C4-2B (cell line): ENCODE measurements at regions not wholly inside any gene's neighbourhood (a gene's known extent, or its start where the extent isn't known, plus 50 kb on each side); places are given as distances from the start of the nearest gene placed in this dataset.

Experiments
- H3K27ac ChIP-seq: fragments of 450-650 bp; 2 replicates; pipeline ENCODE4 v1.5.1; 2017
- ZFX ChIP-seq: fragments of 450-650 bp; IDR thresholded peaks from 2 replicates; pipeline ENCODE4 v1.6.1; 2017
- TF ChIP-seq, protein P1 (sequence below): fragments of 450-650 bp; conservative IDR thresholded peaks from 2 replicates; pipeline ENCODE4 v1.5.1; 2017; ENCODE audit warnings: mild to moderate bottlenecking

GRCh38 chr5:24899180-24899579 lies 254.4 kb upstream of the CDH10 start:
- TF ChIP-seq, protein P1, sequence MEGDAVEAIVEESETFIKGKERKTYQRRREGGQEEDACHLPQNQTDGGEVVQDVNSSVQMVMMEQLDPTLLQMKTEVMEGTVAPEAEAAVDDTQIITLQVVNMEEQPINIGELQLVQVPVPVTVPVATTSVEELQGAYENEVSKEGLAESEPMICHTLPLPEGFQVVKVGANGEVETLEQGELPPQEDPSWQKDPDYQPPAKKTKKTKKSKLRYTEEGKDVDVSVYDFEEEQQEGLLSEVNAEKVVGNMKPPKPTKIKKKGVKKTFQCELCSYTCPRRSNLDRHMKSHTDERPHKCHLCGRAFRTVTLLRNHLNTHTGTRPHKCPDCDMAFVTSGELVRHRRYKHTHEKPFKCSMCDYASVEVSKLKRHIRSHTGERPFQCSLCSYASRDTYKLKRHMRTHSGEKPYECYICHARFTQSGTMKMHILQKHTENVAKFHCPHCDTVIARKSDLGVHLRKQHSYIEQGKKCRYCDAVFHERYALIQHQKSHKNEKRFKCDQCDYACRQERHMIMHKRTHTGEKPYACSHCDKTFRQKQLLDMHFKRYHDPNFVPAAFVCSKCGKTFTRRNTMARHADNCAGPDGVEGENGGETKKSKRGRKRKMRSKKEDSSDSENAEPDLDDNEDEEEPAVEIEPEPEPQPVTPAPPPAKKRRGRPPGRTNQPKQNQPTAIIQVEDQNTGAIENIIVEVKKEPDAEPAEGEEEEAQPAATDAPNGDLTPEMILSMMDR, result no peak
- TF ChIP-seq ZFX, result no peak

DNA sequence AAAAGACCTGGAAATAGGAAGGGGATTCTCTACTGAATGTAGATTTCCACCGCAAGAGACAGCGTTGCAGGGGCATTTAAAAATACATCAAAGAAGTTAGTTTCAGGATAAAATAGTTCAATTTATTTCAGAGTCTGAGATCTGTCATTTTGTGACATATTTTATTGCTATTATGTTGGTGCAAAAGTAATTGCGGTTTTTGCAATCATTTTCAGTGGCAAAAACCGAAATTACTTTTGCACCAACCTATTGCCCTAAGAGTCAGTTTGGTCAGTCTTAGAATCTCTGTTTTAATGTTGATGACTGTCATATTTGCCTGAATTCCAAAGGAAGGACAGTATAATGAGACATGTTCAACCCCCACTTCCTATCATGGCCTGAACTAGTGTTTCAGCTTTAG lies 219.5 kb upstream of the CDH10 start:
- TF ChIP-seq ZFX, result no peak
- TF ChIP-seq, protein P1, result no peak

More at GRCh38 chr5:24899180-24899579, 254.4 kb upstream of the CDH10 start:
- no peak overlapping the region for H3K27ac ChIP-seq

DNA sequence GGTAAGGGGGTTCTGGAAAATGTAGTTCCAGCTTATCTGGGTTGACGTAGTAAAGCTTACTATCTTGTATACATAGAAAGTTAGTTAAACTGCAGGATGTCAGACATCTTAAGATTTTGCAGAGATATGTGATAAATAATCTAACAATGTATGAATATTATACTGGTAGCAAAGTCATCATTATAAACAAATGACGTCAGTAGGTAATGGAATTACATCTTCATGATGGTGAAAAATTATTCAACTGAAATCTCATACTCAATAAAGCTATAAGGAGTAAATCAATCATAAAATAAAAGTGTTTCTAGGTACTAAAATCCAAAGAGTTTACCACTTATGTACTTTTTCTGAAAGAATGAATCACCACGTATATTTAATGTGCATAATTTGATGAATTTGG lies 217.3 kb upstream of the CDH10 start:
- TF ChIP-seq ZFX, result no peak
- TF ChIP-seq, protein P1, result no peak

More for the DNA sequence above, 219.5 kb upstream of the CDH10 start:
- H3K27ac ChIP-seq, result no peak overlapping the region

GRCh38 chr5:24855485-24855884 lies 210.7 kb upstream of the CDH10 start:
- no peak for TF ChIP-seq ZFX
- TF ChIP-seq, protein P1, result no peak
- no peak overlapping the region for H3K27ac ChIP-seq

More for the DNA sequence above, 217.3 kb upstream of the CDH10 start:
- no peak overlapping the region for H3K27ac ChIP-seq

- no peak overlapping the region for H3K27ac ChIP-seq
- TF ChIP-seq, protein P1, result no peak
- no peak for TF ChIP-seq ZFX
Observed at GRCh38 chr5:24854850-24855249, 210.1 kb upstream of the CDH10 start.

- TF ChIP-seq, protein P1, result no peak
- no peak for TF ChIP-seq ZFX
- H3K27ac ChIP-seq, result no peak overlapping the region
Observed at GRCh38 chr5:24854350-24854749, 209.6 kb upstream of the CDH10 start.

DNA sequence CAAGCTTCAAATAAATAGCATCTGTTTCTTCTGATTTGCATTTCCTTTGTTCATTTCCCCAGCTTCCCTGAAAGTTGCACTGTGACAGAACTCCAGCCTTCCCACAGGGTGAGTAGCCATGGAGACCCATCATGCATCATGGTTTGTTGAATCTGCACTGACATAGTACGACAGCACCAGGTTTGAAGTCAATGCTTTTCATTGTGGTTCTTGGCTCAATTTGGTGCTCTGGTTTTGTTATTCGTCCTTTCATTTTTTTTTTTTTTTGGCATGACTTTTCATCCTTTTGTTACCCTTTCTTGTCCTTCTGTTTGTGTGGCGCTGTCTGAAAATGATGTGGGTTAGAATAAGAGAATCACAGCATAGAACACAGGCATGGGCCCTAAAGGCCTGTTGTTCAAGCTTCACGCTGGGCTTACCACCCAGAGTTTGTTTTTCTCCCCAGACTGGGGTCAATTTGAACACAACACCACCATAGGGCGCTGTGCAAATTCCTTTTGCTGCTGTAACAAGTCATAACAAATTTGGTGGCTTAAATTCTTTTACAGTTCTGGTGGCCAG lies 206.2 kb upstream of the CDH10 start:
- no peak overlapping the region for H3K27ac ChIP-seq
- TF ChIP-seq, protein P1, result no peak
- TF ChIP-seq ZFX, result no peak
